Testis (tissue), 2 donors: ENCODE measurements at regions not wholly inside any gene's neighbourhood (a gene's known extent, or its start where the extent isn't known, plus 50 kb on each side); places are given as distances from the start of the nearest gene placed in this dataset.

Experiments used
- POLR2A ChIP-seq: fragments of 450-650 bp; IDR thresholded peaks from one replicate; pipeline ENCODE4 v1.6.1; 2017; ENCODE audit warnings: antibody characterized with exemption, mild to moderate bottlenecking, moderate library complexity
- TF ChIP-seq, protein P1 (sequence below), 3 experiments: fragments of 450-650 bp in 2 of 3; fragments of 200-600 bp in 1 of 3; sonication (generic) in 1 of 3; IDR thresholded peaks; one replicate each; pipeline ENCODE4 v1.5.1; 2016 to 2019; ENCODE audit warnings: antibody characterized with exemption in 3 of 3, mild to moderate bottlenecking in 2 of 3, moderate library complexity in 1 of 3

DNA sequence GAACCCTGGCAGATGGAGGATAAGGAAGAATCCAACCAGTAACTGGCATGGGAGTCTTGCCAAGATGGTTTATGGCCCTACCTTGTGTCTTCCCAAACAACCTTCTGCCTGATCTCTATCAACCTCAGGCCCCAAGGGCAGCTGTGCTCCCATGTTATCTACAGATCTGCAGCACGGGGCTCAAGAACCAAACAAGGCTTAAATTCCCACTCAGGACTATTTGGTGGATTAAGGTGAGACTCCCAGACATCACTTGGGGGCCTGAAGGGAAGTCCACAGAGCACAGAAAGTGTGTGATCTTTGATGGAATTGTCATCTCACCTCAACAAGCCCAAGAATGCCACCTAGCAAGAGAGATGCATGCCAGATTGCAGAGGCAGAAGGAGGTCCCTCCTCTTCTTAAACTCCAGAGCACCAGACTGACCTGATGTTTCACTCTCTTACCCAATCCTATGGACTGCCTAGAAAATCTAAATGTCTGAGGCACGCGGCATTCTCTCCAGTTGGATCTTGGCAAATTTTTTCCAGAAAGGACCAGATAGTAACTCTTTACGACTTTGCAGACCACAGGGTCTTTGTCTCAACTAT is 759.5 kb upstream of the TBX3 start:
- TF ChIP-seq POLR2A, result no peak
- TF ChIP-seq, protein P1, sequence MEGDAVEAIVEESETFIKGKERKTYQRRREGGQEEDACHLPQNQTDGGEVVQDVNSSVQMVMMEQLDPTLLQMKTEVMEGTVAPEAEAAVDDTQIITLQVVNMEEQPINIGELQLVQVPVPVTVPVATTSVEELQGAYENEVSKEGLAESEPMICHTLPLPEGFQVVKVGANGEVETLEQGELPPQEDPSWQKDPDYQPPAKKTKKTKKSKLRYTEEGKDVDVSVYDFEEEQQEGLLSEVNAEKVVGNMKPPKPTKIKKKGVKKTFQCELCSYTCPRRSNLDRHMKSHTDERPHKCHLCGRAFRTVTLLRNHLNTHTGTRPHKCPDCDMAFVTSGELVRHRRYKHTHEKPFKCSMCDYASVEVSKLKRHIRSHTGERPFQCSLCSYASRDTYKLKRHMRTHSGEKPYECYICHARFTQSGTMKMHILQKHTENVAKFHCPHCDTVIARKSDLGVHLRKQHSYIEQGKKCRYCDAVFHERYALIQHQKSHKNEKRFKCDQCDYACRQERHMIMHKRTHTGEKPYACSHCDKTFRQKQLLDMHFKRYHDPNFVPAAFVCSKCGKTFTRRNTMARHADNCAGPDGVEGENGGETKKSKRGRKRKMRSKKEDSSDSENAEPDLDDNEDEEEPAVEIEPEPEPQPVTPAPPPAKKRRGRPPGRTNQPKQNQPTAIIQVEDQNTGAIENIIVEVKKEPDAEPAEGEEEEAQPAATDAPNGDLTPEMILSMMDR (IDR thresholded peaks at IDR 0.05), result no peak
